ENCODE measurements at regions not wholly inside any gene's neighbourhood (a gene's known extent, or its start where the extent isn't known, plus 50 kb on each side); places are given as distances from the start of the nearest gene placed in this dataset.

DNA sequence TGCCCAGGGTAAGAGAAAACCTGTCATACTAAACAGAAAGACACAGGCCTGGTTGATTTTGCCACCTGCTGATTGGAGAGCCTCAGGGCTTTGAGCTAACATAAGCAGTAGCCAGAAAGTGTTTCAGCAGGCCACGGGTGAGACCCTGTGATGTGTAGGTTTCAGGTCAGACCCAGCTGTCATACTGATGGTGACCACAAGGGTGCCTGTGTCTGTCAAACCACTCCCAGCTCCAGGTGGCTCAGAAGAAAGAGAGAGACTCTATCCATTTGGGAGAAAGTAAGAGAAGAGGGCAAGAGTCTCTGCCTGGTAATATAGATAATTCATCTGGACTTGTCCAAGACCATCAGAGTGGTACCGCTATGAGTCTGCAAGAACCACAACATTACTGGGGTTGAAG is 72.8 kb upstream of the NLRP2B start:
- Histone ChIP-seq H3K23me2 (ENCODE audit: insufficient read length, low read depth, low read length, poor library complexity, severe bottlenecking) (no peaks in the 10 kb centered on the region), H3K79me1 (ENCODE audit: insufficient read depth, low read depth, low read length, poor library complexity, severe bottlenecking) (no peaks in the 10 kb centered on the region), H4K5ac (ENCODE audit: insufficient read length, low read depth, low read length) (no peak overlapping the region), H3K27ac (ENCODE audit: insufficient read length, low read depth, low read length) (no peak overlapping the region), H2BK5ac (ENCODE audit: insufficient read length, low read length) (no peak overlapping the region), H3K14ac (ENCODE audit: insufficient read depth, low read length) (no peak overlapping the region), H2BK120ac (ENCODE audit: low read depth, low read length, poor library complexity, severe bottlenecking) (no peak overlapping the region), H3K9me3 (ENCODE audit: control insufficient read depth, low read depth, low read length) (peaks cover 18% of the 10 kb centered on the region), H3K4ac (ENCODE audit: low read depth, low read length) (no peak overlapping the region), H3K9ac (ENCODE audit: extremely low read depth, insufficient read length, low read length) (no peak overlapping the region), H2AK5ac (ENCODE audit: insufficient read length, low read length) (no peak overlapping the region), H3K4me2 (ENCODE audit: insufficient read depth, insufficient read length, low read length) (no peak overlapping the region), H3K4me1 (ENCODE audit: insufficient read depth, low read length) (no peaks in the 10 kb centered on the region), H2BK20ac (ENCODE audit: low read depth, low read length, poor library complexity, severe bottlenecking) (no peak overlapping the region), H3T11ph (ENCODE audit: low read length) (no peak overlapping the region), H2BK15ac (ENCODE audit: low read depth, low read length) (no peak overlapping the region), H3K27me3 (ENCODE audit: insufficient read depth, low read length) (no peaks in the 10 kb centered on the region), H3K18ac (ENCODE audit: insufficient read length, low read depth, low read length) (no peak overlapping the region), H4K91ac (ENCODE audit: insufficient read length, low read depth, low read length) (no peak overlapping the region), H3K79me2 (ENCODE audit: insufficient read depth, low read length) (no peaks in the 10 kb centered on the region), H4K20me1 (ENCODE audit: control insufficient read depth, insufficient read depth, insufficient read length) (no peaks in the 10 kb centered on the region), H3K56ac (ENCODE audit: insufficient read length, low read depth, low read length) (no peak overlapping the region), H3K23ac (ENCODE audit: insufficient read length, low read depth, low read length) (no peak overlapping the region), H2BK12ac (ENCODE audit: insufficient read length, low read depth, low read length) (no peak overlapping the region), H4K8ac (replicated peaks; ENCODE audit: insufficient read length, low read depth, low read length) (no peak overlapping the region), H2AFZ (ENCODE audit: low read length) (no peak overlapping the region)
- no peaks in the 10 kb centered on the region for H3K4me1 Mint-ChIP-seq
- no CpG with 5 or more reads among the region's 2 CpGs for WGBS (ENCODE audit: extremely low coverage, insufficient read length, low lambda C conversion rate)
- H3K4me3 Mint-ChIP-seq: no peak overlapping the region
- no peak overlapping the region for H3K27ac Mint-ChIP-seq
- TF ChIP-seq, protein P1, sequence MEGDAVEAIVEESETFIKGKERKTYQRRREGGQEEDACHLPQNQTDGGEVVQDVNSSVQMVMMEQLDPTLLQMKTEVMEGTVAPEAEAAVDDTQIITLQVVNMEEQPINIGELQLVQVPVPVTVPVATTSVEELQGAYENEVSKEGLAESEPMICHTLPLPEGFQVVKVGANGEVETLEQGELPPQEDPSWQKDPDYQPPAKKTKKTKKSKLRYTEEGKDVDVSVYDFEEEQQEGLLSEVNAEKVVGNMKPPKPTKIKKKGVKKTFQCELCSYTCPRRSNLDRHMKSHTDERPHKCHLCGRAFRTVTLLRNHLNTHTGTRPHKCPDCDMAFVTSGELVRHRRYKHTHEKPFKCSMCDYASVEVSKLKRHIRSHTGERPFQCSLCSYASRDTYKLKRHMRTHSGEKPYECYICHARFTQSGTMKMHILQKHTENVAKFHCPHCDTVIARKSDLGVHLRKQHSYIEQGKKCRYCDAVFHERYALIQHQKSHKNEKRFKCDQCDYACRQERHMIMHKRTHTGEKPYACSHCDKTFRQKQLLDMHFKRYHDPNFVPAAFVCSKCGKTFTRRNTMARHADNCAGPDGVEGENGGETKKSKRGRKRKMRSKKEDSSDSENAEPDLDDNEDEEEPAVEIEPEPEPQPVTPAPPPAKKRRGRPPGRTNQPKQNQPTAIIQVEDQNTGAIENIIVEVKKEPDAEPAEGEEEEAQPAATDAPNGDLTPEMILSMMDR (conservative IDR thresholded peaks at IDR 0.05): peak; percentile 39; the same call in 2 of the 3 replicates
- peaks cover 88 to 97% of the 10 kb centered on the region in 2 experiments for H3K9me3 Mint-ChIP-seq
- peak; percentile 29 for DNase-seq
- peaks cover 0 to 10% (median 4%) of the 10 kb centered on the region in 3 experiments; a peak in 4 of 7 replicates for H3K36me3 Mint-ChIP-seq (ENCODE audit: insufficient read depth in 1 of 3, low read depth in 3 of 3)
- no peaks in the 10 kb centered on the region for H3K27me3 Mint-ChIP-seq (ENCODE audit: low read depth)

All from H9 (cell line).